ENCODE measurements at regions not wholly inside any gene's neighbourhood (a gene's known extent, or its start where the extent isn't known, plus 50 kb on each side); places are given as distances from the start of the nearest gene placed in this dataset.

DNA sequence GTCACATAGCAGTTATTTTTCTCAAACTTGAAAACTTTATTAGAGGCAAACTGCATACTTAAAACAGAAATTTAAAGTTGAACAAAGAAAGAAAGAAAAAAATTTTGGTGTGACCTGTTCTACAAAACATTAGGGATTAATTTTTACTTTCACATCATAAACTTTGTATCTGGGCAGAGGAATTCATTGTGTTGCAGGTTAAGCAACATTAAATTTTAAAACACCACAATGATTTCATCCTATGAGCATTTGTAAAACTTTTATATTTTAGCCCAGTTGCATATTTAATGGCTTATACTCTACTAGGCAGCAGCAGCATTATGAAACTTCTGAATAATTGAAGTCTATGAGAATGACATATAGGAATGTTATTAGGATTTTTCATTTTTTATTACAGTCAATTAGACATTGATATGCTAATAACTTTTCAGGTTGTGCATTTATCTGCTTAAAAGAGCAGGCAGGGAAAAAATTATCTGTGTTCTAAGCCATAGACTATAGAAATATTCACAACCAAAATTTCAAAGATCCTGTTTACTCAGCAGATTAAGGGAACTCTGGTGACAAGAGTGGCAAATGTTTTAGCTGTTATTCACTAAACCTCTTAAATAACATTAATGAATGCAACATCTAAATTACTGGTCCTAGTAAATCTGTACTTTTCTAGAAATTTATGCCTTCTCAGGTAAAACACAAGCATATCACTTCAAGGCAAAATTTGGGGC is 1088.5 kb upstream of the CDH6 start:
- H3K4me3 ChIP-seq (ENCODE audit: low read depth, low read length) = no peak overlapping the region
- no peaks in the 10 kb centered on the region for H3K9me3 ChIP-seq (ENCODE audit: control insufficient read depth, insufficient read depth, low read length)
- H3K36me3 ChIP-seq (ENCODE audit: control insufficient read depth, insufficient read depth, low read length) = no peaks in the 10 kb centered on the region
- H3K4me1 ChIP-seq (ENCODE audit: control insufficient read depth, insufficient read depth, low read length) = no peaks in the 10 kb centered on the region
- H3K9ac ChIP-seq (ENCODE audit: low read depth, low read length) = no peak overlapping the region
- no peaks in the 10 kb centered on the region for H3K27me3 ChIP-seq (ENCODE audit: control insufficient read depth, insufficient read depth, low read length)

DNA sequence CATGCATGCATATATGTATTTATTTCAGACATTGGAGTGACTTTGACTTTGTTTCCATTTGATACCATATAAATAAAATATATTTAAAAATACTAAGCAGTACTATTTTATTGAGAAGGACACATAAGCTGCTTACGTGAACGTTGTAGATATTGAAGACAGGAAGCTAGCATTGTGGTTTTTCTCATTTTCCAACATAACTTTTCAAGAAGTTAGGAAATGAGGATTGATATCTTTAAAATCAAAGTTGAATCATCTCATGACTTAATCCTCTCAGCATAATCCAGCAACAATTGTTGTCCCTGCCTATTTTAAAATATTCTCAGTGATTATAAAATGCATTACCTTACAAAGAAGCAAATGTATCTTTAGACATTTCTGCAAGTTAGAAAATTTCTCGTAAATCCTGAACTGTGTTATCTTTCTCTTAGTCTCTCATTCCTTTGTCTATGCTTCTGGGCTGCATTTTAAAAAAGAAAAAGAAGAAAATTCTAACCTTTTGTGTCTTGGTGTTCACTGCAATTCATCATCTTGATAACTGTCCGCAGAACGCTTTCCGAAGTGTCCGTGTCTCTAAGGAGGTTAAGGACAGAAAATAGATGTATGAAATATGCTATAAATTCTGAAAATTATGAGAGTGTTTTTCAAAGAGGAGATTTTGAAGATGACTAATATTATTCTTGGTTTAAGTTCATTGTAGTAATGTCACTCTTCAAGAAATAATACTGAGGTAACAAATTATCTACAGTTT is 1089.9 kb upstream of the CDH6 start:
- Histone ChIP-seq H3K4me3 (ENCODE audit: low read depth, low read length) (no peak overlapping the region), H3K9ac (ENCODE audit: low read depth, low read length) (no peak overlapping the region), H3K27me3 (ENCODE audit: control insufficient read depth, insufficient read depth, low read length) (no peaks in the 10 kb centered on the region), H3K9me3 (ENCODE audit: control insufficient read depth, insufficient read depth, low read length) (no peaks in the 10 kb centered on the region), H3K4me1 (ENCODE audit: control insufficient read depth, insufficient read depth, low read length) (peaks cover 4% of the 10 kb centered on the region), H3K36me3 (ENCODE audit: control insufficient read depth, insufficient read depth, low read length) (no peaks in the 10 kb centered on the region)

DNA sequence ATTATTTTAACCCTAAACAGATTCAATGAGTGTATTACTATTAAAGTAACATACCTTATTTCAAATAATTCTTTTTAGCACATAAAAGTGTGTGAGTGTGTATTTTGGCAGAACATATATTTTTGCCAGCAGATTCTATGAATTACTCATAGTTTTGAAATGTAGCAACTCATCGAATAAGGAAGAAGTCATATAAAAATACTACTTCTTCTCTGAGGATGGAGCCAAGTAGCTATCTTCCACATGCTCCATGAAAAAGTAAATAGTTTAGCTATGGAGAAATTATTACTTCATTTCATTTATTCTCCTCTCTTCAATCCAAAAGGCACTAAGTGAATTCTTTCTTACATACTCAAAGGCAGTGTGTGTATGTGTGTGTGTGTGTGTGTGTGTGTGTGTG is 1090.4 kb upstream of the CDH6 start:
- Histone ChIP-seq H3K9me3 (ENCODE audit: control insufficient read depth, insufficient read depth, low read length) (no peaks in the 10 kb centered on the region), H3K9ac (ENCODE audit: low read depth, low read length) (no peak overlapping the region), H3K4me3 (ENCODE audit: low read depth, low read length) (no peak overlapping the region), H3K27me3 (ENCODE audit: control insufficient read depth, insufficient read depth, low read length) (no peaks in the 10 kb centered on the region), H3K36me3 (ENCODE audit: control insufficient read depth, insufficient read depth, low read length) (no peaks in the 10 kb centered on the region), H3K4me1 (ENCODE audit: control insufficient read depth, insufficient read depth, low read length) (peaks cover 4% of the 10 kb centered on the region)

DNA sequence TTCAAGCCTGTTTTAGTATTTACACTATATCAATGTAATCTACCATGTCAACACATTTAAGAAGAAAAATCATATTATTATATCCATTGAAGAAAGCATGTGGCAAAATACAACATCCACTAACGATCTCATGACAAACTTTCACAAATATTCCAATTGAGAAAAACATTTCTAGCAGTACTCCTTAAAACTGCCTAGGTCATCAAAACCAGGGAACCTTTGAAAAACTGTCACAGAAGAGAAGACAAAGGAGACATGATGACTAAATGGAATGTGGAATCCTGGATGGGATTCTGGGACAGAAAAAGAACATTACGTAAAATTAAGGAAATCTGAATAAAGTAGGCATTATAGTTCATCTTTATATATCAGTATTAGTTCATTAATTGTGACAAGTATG is 1091.3 kb upstream of the CDH6 start:
- no peak overlapping the region for H3K4me3 ChIP-seq (ENCODE audit: low read depth, low read length)

DNA sequence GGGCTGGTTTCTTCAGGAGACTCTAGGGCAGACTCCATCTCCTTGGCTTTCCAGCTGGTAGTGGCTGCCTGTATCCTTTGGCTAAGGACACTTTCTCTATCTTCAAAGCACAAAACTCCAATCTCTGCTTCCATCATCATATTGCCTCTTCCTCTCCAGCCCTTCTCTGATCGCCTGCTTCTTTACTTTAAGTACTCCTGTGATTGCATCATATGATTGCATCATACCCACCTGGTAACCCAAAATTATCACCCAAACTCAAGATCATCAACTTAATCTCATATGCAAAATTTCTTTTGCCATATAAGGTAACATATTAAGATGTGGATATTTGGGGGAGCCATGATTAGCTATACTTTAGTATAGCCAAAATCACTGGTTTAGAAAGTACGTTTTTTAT is 1092.6 kb upstream of the CDH6 start:
- H3K9me3 ChIP-seq (ENCODE audit: control insufficient read depth, insufficient read depth, low read length) = no peaks in the 10 kb centered on the region
- H3K4me3 ChIP-seq (ENCODE audit: low read depth, low read length) = no peak overlapping the region
- H3K27me3 ChIP-seq (ENCODE audit: control insufficient read depth, insufficient read depth, low read length) = no peaks in the 10 kb centered on the region
- no peaks in the 10 kb centered on the region for H3K36me3 ChIP-seq (ENCODE audit: control insufficient read depth, insufficient read depth, low read length)
- peaks cover 6% of the 10 kb centered on the region for H3K4me1 ChIP-seq (ENCODE audit: control insufficient read depth, insufficient read depth, low read length)
- H3K9ac ChIP-seq (ENCODE audit: low read depth, low read length) = no peak overlapping the region

More for the DNA sequence above, 1091.3 kb upstream of the CDH6 start:
- peaks cover 4% of the 10 kb centered on the region for H3K4me1 ChIP-seq (ENCODE audit: control insufficient read depth, insufficient read depth, low read length)
- H3K27me3 ChIP-seq (ENCODE audit: control insufficient read depth, insufficient read depth, low read length) = no peaks in the 10 kb centered on the region
- no peaks in the 10 kb centered on the region for H3K9me3 ChIP-seq (ENCODE audit: control insufficient read depth, insufficient read depth, low read length)
- no peak overlapping the region for H3K9ac ChIP-seq (ENCODE audit: low read depth, low read length)
- H3K36me3 ChIP-seq (ENCODE audit: control insufficient read depth, insufficient read depth, low read length) = no peaks in the 10 kb centered on the region

DNA sequence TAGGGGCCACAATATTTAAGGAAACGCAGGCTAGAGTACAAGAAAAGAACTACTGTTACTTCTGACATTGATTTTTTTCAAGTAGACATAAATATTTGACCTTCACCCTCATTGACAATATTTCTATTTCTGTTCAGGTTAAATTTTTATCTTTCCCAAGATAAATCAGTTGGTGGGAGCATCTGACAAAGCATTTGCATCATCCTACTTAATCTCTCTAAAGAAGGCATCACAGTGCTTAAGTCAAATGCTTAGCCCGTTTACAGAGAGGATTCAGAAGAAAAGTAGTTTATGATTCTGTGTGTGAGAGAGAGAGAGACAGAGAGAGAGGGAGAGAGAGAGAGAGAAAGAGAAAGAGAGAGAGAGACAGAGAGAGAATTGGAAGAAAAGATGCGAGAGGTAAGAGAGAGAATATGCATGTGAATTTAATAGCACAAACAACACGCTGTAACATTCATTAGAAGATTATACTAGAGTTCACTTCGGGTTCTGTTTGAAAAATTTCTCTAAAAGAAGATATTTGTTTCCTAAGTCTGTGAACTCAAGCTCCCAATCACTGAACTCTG is 1093.3 kb upstream of the CDH6 start:
- no peaks in the 10 kb centered on the region for H3K27me3 ChIP-seq (ENCODE audit: control insufficient read depth, insufficient read depth, low read length)
- H3K4me3 ChIP-seq (ENCODE audit: low read depth, low read length) = no peak overlapping the region
- no peak overlapping the region for H3K9ac ChIP-seq (ENCODE audit: low read depth, low read length)
- no peaks in the 10 kb centered on the region for H3K9me3 ChIP-seq (ENCODE audit: control insufficient read depth, insufficient read depth, low read length)
- H3K36me3 ChIP-seq (ENCODE audit: control insufficient read depth, insufficient read depth, low read length) = no peaks in the 10 kb centered on the region
- H3K4me1 ChIP-seq (ENCODE audit: control insufficient read depth, insufficient read depth, low read length) = peaks cover 6% of the 10 kb centered on the region

DNA sequence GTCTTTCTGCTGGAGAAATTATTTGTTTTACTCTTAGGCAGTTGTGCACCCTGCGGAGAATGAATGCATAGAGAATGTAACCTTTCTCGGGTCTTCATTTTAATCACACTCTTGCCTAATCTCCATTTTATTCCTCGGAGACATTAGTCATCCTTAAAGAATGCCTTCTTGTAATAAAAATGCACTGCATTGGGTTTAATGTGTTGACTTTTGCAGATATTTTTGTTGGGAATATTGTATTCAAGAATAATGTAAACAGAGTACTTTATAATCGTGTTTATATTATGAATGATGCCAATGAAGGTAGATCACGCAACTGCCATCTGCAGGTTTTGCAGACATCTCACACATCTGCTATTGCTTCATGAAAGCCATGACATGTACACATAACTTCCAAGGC is 1093.9 kb upstream of the CDH6 start:
- no peaks in the 10 kb centered on the region for H3K36me3 ChIP-seq (ENCODE audit: control insufficient read depth, insufficient read depth, low read length)
- H3K9me3 ChIP-seq (ENCODE audit: control insufficient read depth, insufficient read depth, low read length) = no peaks in the 10 kb centered on the region
- H3K9ac ChIP-seq (ENCODE audit: low read depth, low read length) = no peak overlapping the region
- H3K4me3 ChIP-seq (ENCODE audit: low read depth, low read length) = no peak overlapping the region
- H3K27me3 ChIP-seq (ENCODE audit: control insufficient read depth, insufficient read depth, low read length) = no peaks in the 10 kb centered on the region
- H3K4me1 ChIP-seq (ENCODE audit: control insufficient read depth, insufficient read depth, low read length) = peaks cover 6% of the 10 kb centered on the region

DNA sequence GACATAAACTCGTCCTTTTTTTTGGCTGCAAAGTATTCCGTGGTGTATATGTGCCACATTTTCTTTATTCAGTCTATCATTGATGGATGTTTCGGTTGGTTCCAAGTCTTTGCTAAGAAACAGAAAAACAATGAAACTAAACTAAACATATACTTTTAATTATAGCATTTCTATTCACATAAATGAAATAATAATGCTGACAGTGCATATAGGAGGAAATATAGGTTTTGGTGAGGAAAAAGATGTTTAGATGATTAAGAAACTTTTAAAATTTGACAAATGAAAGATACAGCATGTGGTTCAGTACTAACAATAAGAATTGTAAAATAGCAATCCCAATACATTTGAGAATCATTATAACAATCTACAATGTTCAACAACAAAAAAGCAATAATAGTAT is 1094.5 kb upstream of the CDH6 start:
- no peak overlapping the region for H3K4me3 ChIP-seq (ENCODE audit: low read depth, low read length)
- peaks cover 6% of the 10 kb centered on the region for H3K4me1 ChIP-seq (ENCODE audit: control insufficient read depth, insufficient read depth, low read length)
- no peaks in the 10 kb centered on the region for H3K36me3 ChIP-seq (ENCODE audit: control insufficient read depth, insufficient read depth, low read length)
- H3K27me3 ChIP-seq (ENCODE audit: control insufficient read depth, insufficient read depth, low read length) = no peaks in the 10 kb centered on the region
- H3K9ac ChIP-seq (ENCODE audit: low read depth, low read length) = no peak overlapping the region
- no peaks in the 10 kb centered on the region for H3K9me3 ChIP-seq (ENCODE audit: control insufficient read depth, insufficient read depth, low read length)

DNA sequence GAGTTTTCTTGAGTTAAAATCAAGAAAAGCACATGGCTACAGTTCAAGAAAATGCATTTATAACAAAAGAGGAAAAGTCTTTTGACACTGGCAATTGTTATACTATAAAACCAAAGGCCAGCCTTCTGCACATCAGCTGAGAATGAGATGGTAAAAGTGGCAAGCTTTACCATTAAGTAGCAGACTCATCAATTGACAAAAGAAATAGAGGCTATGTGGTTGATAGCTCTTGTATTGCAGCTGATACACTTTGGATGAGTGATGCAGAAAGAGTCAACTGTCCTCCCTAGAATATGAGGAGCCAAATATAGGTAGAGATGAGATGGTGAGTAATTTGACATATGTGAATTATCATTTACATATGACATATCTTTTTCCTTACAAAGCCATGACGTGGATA is 1100.9 kb upstream of the CDH6 start:
- no peak overlapping the region for H3K9ac ChIP-seq (ENCODE audit: low read depth, low read length)
- H3K36me3 ChIP-seq (ENCODE audit: control insufficient read depth, insufficient read depth, low read length) = no peaks in the 10 kb centered on the region
- H3K27me3 ChIP-seq (ENCODE audit: control insufficient read depth, insufficient read depth, low read length) = no peaks in the 10 kb centered on the region
- H3K9me3 ChIP-seq (ENCODE audit: control insufficient read depth, insufficient read depth, low read length) = no peaks in the 10 kb centered on the region
- H3K4me3 ChIP-seq (ENCODE audit: low read depth, low read length) = no peak overlapping the region
- H3K4me1 ChIP-seq (ENCODE audit: control insufficient read depth, insufficient read depth, low read length) = peaks cover 2% of the 10 kb centered on the region

DNA sequence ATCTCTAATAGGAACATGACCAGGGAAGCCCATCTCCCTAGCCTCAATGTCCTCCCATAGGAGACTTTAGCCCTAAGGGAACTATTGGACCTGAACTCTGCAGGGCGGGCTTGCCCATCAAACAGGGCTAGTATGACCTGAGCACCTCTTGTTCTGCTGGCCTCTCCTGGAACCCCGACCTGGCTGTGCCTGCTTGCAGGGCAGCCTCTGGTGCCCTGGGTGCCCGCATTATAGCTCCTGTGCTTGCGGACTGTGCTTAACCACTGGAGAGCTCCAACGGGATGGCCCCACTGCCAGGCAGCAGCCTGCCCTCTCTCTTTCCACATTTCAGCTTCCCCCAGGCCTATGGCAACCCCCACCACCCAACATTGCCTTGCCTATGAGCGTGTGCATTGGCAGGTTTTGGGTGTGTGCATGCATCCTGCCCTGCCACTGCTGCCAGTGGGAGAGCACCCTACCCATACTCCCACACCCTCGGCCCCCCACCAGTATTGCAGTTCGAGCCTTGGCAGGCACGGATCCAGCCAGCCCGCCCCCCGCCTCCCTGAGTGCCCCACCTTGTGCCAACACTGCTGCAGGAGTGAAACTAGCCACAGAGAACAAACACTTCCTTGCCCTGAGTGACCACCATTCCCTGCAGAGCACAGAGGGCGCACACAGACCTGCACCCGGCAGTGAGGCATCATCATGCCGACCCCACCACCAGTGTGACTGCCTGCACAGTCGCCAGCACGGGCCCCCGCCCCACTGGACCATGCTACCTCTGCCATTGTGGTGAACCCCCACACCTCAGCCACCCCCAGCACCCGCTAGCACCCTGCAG is 1123.8 kb upstream of the CDH6 start:
- Histone ChIP-seq H3K36me3 (ENCODE audit: control insufficient read depth, insufficient read depth, low read length) (no peaks in the 10 kb centered on the region), H3K4me3 (ENCODE audit: low read depth, low read length) (no peak overlapping the region), H3K9ac (ENCODE audit: low read depth, low read length) (no peak overlapping the region), H3K4me1 (ENCODE audit: control insufficient read depth, insufficient read depth, low read length) (no peaks in the 10 kb centered on the region), H3K9me3 (ENCODE audit: control insufficient read depth, insufficient read depth, low read length) (no peaks in the 10 kb centered on the region), H3K27me3 (ENCODE audit: control insufficient read depth, insufficient read depth, low read length) (no peaks in the 10 kb centered on the region)

DNA sequence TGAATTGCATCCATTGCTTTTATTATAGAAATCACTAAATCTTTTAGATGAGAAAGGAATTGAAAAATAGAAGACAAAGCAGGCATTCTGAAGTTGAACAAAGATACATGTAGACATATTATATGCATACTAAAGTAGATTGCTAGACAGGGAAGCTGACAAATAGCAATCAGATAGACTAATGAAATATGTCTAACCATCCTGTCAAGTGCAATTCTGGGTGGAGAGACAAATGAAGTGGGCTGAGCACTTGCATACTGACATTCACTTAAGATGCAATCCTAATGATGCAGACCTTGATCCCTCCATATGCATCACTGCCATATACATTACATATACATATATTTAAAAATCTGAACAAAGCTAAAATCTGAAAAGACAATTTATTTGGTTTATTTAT is 1130.0 kb upstream of the CDH6 start:
- H3K9me3 ChIP-seq (ENCODE audit: control insufficient read depth, insufficient read depth, low read length) = no peaks in the 10 kb centered on the region
- no peaks in the 10 kb centered on the region for H3K27me3 ChIP-seq (ENCODE audit: control insufficient read depth, insufficient read depth, low read length)
- H3K4me3 ChIP-seq (ENCODE audit: low read depth, low read length) = no peak overlapping the region
- no peak overlapping the region for H3K9ac ChIP-seq (ENCODE audit: low read depth, low read length)
- H3K36me3 ChIP-seq (ENCODE audit: control insufficient read depth, insufficient read depth, low read length) = no peaks in the 10 kb centered on the region
- H3K4me1 ChIP-seq (ENCODE audit: control insufficient read depth, insufficient read depth, low read length) = no peaks in the 10 kb centered on the region
